RWPE2 (cell line): ENCODE measurements at regions not wholly inside any gene's neighbourhood (a gene's known extent, or its start where the extent isn't known, plus 50 kb on each side); places are given as distances from the start of the nearest gene placed in this dataset.

ENCODE experiments used
- ATAC-seq: fragments of 200-7000 bp; cut with Tn5 transposase; 3 replicates; pipeline ENCODE4 v1.9.1; 2021; ENCODE audit warnings: low read depth
- DNase-seq: peaks from one replicate; pipeline ENCODE4 v3.0.0-alpha.2; 2020; ENCODE audit warnings: low spot score
- H3K27ac ChIP-seq: fragments of 450-650 bp; 2 replicates; pipeline ENCODE4 v1.5.1; 2017; ENCODE audit warnings: mild to moderate bottlenecking; ENCODE audit not compliant: poor library complexity, severe bottlenecking
- H3K27me3 ChIP-seq: fragments of 250-450 bp; sonication (Bioruptor Pico); 2 replicates; pipeline ENCODE4 v1.5.1; 2021; ENCODE audit warnings: mild to moderate bottlenecking, moderate library complexity; ENCODE audit not compliant: insufficient read depth, poor library complexity, severe bottlenecking
- H3K36me3 ChIP-seq: fragments of 250-450 bp; sonication (Bioruptor Pico); 2 replicates; pipeline ENCODE4 v1.5.1; 2020; ENCODE audit warnings: low read depth, mild to moderate bottlenecking, moderate library complexity
- H3K4me1 ChIP-seq: fragments of 250-450 bp; sonication (Bioruptor Pico); 2 replicates; pipeline ENCODE4 v1.5.1; 2021; ENCODE audit warnings: mild to moderate bottlenecking, moderate library complexity; ENCODE audit not compliant: insufficient read depth, poor library complexity, severe bottlenecking
- H3K4me3 ChIP-seq: fragments of 250-450 bp; sonication (Bioruptor Pico); 2 replicates; pipeline ENCODE4 v1.5.1; 2021; ENCODE audit warnings: mild to moderate bottlenecking, moderate library complexity; ENCODE audit not compliant: severe bottlenecking
- H3K9me3 ChIP-seq: fragments of 250-450 bp; sonication (Bioruptor Pico); 2 replicates; pipeline ENCODE4 v1.5.1; 2021; ENCODE audit warnings: mild to moderate bottlenecking, moderate library complexity; ENCODE audit not compliant: severe bottlenecking
- CTCF ChIP-seq: fragments of 450-650 bp; IDR thresholded peaks from one replicate; pipeline ENCODE4 v1.5.1; 2017; ENCODE audit warnings: mild to moderate bottlenecking, moderate library complexity; ENCODE audit not compliant: poor library complexity, severe bottlenecking

- Histone ChIP-seq H3K9me3 (no peaks in the 10 kb centered on the region), H3K4me3 (no peak overlapping the region), H3K36me3 (no peaks in the 10 kb centered on the region), H3K27ac (no peak overlapping the region), H3K4me1 (no peaks in the 10 kb centered on the region), H3K27me3 (no peaks in the 10 kb centered on the region)
- ATAC-seq, result no peak
- no peak for TF ChIP-seq CTCF
- DNase-seq, result no peak
These were observed 150.4 kb upstream of the SEMA3E start for GRCh38 chr7:83799333-83799732.

- Histone ChIP-seq H3K9me3 (no peaks in the 10 kb centered on the region), H3K27me3 (no peaks in the 10 kb centered on the region), H3K27ac (no peak overlapping the region), H3K4me1 (no peaks in the 10 kb centered on the region), H3K36me3 (no peaks in the 10 kb centered on the region), H3K4me3 (no peak overlapping the region)
- ATAC-seq (no peak), DNase-seq (no peak)
- TF ChIP-seq CTCF, result no peak
These were observed 149.6 kb upstream of the SEMA3E start for GRCh38 chr7:83798489-83798888.

GRCh38 chr7:83796760-83797159, 147.8 kb upstream of the SEMA3E start:
- no peak for DNase-seq
- Histone ChIP-seq H3K9me3 (no peaks in the 10 kb centered on the region), H3K36me3 (no peaks in the 10 kb centered on the region), H3K4me1 (no peaks in the 10 kb centered on the region), H3K4me3 (no peak overlapping the region), H3K27ac (no peak overlapping the region), H3K27me3 (no peaks in the 10 kb centered on the region)
- ATAC-seq, result no peak
- no peak for TF ChIP-seq CTCF

GRCh38 chr7:83794829-83795228, 145.9 kb upstream of the SEMA3E start:
- no peaks in the 10 kb centered on the region for H3K36me3 ChIP-seq
- H3K4me3 ChIP-seq, result no peak overlapping the region
- no peaks in the 10 kb centered on the region for H3K9me3 ChIP-seq
- H3K27ac ChIP-seq, result no peak overlapping the region
- no peak for TF ChIP-seq CTCF
- DNase-seq (no peak), ATAC-seq (no peak)
- H3K4me1 ChIP-seq, result no peaks in the 10 kb centered on the region
- no peaks in the 10 kb centered on the region for H3K27me3 ChIP-seq

- no peak for TF ChIP-seq CTCF
- no peak overlapping the region for H3K27ac ChIP-seq
- no peak for DNase-seq
- ATAC-seq, result no peak
- no peaks in the 10 kb centered on the region for H3K27me3 ChIP-seq
- H3K4me3 ChIP-seq, result no peak overlapping the region
- no peaks in the 10 kb centered on the region for H3K4me1 ChIP-seq
- no peaks in the 10 kb centered on the region for H3K9me3 ChIP-seq
- no peaks in the 10 kb centered on the region for H3K36me3 ChIP-seq
These were observed 144.6 kb upstream of the SEMA3E start for GRCh38 chr7:83793558-83793957.
